HPDE6-E6E7 (cell line): ENCODE measurements at regions not wholly inside any gene's neighbourhood (a gene's known extent, or its start where the extent isn't known, plus 50 kb on each side); places are given as distances from the start of the nearest gene placed in this dataset.

Experiments
- DNase-seq: peaks from one replicate; pipeline ENCODE4 v3.0.0; 2011; ENCODE audit warnings: missing footprints; ENCODE audit errors: extremely low spot score

GRCh38 chr14:28467611-28468010 lies 299.0 kb upstream of the FOXG1 start:
- DNase-seq: no peak

DNA sequence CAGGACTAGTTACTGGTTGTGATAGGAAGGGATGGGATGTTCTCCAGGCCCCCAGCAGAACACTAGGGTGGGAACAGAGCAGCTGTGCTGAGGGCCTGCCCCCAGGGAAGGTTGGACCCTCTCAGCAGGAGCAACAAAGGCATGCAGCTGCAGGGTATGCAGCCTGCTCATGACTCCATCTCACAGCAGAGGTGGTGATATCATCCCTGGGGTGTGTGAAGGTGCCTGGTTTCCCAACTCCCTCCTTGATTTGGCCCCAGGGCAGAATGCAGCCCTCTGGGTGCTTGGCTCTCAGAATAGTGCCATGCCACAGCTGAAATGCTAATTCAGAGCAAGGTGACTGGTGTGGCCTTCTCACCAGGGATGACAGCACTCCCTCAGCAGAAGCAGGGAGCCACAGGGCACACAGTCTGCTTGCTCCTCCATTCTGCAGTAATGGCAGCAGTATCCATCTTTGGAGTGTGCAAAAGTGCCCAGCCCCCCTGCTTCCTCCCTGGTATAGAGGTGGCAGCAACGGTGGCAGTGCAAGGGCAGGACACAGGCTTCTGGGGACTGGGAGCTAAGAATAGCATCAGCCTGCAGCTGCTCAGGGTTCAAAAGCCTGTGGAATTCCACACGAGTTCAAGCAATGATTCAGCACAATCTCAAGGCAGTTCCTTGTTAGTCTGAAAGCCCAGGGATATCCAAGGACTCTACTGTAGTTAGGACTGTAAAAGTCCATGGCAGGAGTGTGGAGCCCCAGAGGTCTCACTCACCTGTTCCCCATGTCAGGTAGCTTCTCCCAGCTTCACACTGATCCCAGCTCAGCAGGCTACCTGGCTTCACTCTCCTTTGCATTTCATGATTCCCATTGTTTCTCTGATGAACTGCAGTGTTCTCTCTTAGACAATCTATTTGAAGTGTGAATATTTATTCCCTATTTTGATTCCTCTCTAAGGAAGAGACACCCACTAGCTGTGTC lies 298.1 kb upstream of the FOXG1 start:
- no peak for DNase-seq

- DNase-seq: no peak
Observed at GRCh38 chr14:28482251-28483040, 284.1 kb upstream of the FOXG1 start.

GRCh38 chr14:28483506-28483905 lies 283.1 kb upstream of the FOXG1 start:
- no peak for DNase-seq

DNA sequence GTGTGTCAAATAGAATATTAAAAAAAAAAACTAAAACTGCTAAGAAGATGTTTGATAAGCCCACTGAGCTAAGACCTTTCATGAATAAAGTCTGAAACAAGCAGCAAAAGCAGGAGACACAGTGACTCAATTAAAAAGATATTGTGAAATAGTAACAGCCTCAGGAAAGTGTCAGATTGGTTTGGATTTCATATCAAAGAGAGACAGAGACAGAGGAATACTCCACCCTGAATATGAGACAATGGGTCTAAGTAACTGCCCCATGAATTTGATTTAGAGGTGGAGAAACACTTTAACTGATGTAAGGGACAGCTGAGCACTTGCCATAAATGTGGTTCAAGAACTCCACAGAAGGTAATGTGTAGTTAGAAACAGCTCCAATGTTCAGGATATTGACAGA lies 277.9 kb upstream of the FOXG1 start:
- peak; percentile 17 for DNase-seq

GRCh38 chr14:28493516-28493915 lies 273.1 kb upstream of the FOXG1 start:
- no peak for DNase-seq

- DNase-seq: peak; percentile 46
Observed at GRCh38 chr14:28494196-28494595, 272.4 kb upstream of the FOXG1 start.

DNA sequence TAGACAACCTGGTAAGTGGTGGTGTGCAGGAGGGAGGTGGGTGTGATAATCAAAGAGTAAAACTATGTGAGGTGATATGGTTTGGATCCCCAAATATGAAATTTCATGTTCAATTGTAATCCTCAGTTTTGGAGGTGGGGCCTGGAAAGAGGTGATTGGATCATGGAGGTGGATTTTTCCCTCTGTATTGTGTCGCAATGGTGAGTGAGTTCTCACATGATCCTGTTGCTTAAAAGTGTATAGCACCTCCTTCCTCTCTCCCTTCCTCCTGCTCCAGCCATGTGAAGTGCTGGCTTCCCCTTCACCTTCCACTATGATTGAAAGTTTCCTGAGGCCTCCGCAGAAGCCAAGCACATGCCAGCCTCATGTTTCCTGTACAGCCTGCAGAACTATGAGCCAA lies 270.2 kb upstream of the FOXG1 start:
- DNase-seq: no peak

GRCh38 chr14:28502517-28502916 lies 264.1 kb upstream of the FOXG1 start:
- DNase-seq: no peak

DNA sequence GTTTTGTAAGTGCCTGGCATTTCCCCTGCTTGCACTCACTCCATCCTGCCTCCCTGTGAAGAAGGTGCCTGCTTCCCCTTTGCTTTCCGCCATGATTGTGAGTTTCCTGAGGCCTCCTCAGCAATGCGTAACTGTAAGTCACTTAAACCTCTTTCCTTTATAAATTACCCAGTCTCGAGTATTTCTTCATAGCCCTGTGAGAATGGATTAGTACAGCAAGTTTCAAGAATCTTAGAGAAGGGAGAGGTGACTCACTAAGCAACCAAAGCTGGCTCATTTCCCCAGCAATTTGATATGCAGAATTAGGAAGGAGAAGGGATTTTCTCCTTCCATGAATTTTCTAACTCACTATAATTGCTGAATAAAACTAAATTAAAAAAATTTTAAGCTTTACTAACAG lies 251.0 kb upstream of the FOXG1 start:
- DNase-seq: peak; percentile 33

GRCh38 chr14:28536889-28537288 lies 229.7 kb upstream of the FOXG1 start:
- no peak for DNase-seq

DNA sequence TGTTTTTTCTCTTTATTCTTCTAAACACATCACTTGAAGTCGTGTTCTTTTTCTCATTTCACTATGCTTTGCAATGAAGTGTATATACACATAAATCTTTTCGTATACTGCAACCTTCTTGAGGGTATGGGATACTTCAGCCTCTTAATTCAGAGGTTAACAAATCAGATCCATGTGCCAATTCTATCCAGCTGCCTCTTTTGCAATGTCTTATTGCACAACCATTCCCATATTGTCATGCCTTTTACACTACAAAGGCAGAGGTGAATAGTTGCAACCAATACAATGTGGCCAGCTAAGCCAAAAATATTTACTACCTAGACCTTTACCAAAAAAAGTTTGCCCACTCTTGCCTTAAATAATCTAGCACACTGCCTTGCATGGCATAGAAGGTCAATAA lies 224.5 kb upstream of the FOXG1 start:
- DNase-seq: no peak

GRCh38 chr14:28565345-28565744 lies 201.2 kb upstream of the FOXG1 start:
- DNase-seq: no peak

DNA sequence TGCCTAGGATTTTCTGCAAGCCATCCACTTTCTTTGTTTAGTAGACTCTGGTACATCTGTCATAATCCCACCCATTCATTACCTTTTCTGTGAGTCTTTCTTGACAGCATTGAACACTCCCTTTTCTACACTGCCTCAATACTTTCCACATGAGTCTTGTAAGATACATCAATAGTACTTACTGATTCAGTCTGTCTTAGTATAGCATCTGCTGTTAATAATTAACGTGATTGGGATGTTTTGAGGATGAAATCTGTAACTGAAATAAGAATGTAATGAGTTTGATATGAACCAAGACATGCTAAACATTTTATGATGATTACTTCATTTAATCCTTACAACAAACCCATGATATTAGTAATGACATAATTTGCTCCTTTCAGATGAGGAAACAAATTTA lies 196.2 kb upstream of the FOXG1 start:
- DNase-seq: no peak

- DNase-seq: no peak
Observed at GRCh38 chr14:28571636-28572035, 195.0 kb upstream of the FOXG1 start.

DNA sequence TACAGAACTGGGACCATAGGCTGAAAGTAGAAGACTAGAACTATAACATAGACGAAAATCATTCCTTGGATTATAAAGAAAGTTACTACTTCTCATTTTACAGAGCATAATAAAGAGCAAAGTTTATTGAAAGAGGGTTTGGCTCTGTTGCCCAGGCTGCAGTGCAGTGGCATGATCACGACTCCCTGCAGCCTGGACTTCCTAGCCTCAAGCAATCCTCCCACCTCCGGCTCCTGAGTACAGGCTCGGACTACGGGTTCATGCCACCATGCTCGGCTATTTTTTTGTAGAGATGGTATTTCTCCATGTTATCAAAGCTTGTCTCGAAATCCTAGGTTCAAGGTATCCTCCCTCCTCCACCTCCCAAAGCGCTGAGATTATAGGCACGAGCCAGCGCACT lies 190.1 kb upstream of the FOXG1 start:
- DNase-seq: no peak

DNA sequence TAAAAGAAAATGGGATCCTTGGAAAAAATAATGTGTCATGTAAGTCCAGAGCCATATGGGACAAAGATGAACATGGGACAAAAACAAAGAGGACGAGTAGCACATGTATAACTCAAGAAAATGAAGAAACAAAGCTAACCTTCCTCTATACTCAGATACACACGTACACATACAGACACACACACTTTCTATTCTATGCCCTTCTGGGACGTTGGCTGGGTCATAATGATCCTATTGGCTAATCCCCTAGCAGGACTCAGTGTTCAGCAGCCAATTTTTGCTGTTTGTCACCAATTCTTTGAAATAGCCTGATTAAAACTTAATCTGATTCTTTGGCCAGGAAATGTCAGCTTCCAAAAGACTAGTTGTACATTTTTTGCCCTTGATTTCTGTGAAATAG lies 189.4 kb upstream of the FOXG1 start:
- no peak for DNase-seq

DNA sequence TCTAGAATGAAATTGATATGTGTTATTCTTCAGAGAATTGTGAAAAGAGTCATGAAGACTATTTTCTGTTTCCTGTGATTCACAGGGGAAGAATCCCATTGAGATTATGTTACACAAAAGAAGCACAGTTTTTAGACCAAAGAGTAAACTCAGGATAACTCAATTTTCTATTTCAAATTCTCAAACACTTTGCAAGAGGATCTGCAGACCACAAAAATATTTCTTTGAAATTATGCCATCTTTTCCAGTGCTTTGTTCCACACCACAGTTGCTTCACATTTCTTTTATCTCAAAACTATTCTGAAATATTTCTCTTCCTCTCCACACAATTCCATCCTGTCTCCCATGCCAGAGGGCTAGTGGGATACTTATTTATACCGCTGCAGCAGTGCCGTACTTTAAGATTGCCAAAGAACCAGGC lies 188.9 kb upstream of the FOXG1 start:
- peak; percentile 19 for DNase-seq

- no peak for DNase-seq
Observed at GRCh38 chr14:28584951-28585350, 181.6 kb upstream of the FOXG1 start.

- DNase-seq: no peak
Observed at GRCh38 chr14:28589792-28590191, 176.8 kb upstream of the FOXG1 start.

DNA sequence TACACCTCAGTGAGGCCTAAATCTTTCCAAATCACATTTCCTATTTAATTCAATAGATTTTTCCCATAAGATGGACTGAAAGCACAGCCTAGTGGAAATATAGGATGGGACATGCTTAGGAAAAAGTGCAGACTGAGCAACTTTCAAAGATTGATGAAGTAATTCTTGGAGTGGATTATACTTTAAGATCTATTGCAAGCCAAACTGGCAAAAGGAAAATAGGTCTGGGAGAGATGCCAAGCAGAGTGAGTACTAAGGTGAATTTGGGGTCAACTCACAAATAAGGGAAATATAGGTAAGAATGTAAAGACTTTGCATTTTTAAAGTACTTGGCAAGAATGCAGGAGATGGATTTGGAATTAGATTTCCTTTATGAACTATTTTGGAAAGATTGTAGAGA lies 170.2 kb upstream of the FOXG1 start:
- no peak for DNase-seq

DNA sequence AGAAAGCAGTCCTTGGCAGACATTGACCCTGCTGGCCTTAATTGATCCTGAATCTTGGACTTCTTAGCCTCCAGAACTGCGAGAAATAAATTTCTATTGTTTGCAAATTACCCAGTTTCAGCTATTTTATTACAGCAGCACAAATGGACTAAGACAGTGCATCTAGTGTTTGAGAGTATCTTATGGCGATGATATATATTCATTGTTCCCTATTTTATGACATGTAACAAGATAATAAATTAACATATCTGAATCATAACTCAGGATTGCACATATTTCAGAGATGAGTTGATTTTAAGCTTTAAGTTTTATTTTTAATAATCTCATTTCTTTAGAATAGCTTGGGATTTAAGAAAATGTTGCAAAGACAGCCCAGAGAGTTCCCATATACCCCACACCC lies 167.4 kb upstream of the FOXG1 start:
- DNase-seq: no peak

- no peak for DNase-seq
Observed at GRCh38 chr14:28599605-28600004, 167.0 kb upstream of the FOXG1 start.
